A549 (cell line): ENCODE measurements at regions not wholly inside any gene's neighbourhood (a gene's known extent, or its start where the extent isn't known, plus 50 kb on each side); places are given as distances from the start of the nearest gene placed in this dataset.

ENCODE experiments used
- TF ChIP-seq, protein P1 (sequence below): fragments of >200 bp; sonication (Bioruptor Twin); formaldehyde crosslinking; IDR thresholded peaks from 3 replicates; pipeline ENCODE4 v1.5.1; 2016
- TF ChIP-seq, protein P2 (sequence below): fragments of 200-600 bp; sonication (generic); IDR thresholded peaks from 2 replicates; pipeline ENCODE4 v1.6.1; 2016; ENCODE audit warnings: antibody characterized with exemption, mild to moderate bottlenecking, moderate library complexity

DNA sequence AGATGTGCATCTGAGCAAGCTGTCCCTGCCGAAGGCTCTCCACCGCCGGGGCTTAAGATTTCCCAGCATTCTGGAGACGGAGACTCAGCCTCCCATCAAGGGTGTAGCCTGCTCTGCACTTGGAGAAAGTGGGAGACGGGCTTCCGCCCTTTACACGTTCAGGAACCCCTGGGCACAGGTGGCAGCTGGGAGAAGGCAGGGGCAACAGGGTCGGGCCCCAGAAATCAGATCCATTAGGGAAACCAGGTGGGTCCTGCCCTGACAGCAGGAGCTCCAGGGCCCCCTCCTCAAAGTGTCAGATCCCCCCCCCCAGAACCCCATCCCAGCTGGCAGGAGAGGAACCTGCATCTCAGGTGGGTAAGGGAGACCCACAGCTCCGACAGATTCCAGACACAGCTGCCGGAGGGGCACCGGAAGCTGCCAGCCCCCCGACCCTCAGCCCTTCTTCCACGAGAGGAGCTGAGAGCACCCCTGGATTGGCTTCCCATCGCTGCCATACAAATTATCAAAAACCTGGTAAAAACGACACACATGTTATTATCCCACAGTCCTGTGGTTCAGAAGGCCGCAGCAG, 236.6 kb downstream of the NPHP4 start:
- TF ChIP-seq, protein P1, sequence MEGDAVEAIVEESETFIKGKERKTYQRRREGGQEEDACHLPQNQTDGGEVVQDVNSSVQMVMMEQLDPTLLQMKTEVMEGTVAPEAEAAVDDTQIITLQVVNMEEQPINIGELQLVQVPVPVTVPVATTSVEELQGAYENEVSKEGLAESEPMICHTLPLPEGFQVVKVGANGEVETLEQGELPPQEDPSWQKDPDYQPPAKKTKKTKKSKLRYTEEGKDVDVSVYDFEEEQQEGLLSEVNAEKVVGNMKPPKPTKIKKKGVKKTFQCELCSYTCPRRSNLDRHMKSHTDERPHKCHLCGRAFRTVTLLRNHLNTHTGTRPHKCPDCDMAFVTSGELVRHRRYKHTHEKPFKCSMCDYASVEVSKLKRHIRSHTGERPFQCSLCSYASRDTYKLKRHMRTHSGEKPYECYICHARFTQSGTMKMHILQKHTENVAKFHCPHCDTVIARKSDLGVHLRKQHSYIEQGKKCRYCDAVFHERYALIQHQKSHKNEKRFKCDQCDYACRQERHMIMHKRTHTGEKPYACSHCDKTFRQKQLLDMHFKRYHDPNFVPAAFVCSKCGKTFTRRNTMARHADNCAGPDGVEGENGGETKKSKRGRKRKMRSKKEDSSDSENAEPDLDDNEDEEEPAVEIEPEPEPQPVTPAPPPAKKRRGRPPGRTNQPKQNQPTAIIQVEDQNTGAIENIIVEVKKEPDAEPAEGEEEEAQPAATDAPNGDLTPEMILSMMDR = no peak
- TF ChIP-seq, protein P2, sequence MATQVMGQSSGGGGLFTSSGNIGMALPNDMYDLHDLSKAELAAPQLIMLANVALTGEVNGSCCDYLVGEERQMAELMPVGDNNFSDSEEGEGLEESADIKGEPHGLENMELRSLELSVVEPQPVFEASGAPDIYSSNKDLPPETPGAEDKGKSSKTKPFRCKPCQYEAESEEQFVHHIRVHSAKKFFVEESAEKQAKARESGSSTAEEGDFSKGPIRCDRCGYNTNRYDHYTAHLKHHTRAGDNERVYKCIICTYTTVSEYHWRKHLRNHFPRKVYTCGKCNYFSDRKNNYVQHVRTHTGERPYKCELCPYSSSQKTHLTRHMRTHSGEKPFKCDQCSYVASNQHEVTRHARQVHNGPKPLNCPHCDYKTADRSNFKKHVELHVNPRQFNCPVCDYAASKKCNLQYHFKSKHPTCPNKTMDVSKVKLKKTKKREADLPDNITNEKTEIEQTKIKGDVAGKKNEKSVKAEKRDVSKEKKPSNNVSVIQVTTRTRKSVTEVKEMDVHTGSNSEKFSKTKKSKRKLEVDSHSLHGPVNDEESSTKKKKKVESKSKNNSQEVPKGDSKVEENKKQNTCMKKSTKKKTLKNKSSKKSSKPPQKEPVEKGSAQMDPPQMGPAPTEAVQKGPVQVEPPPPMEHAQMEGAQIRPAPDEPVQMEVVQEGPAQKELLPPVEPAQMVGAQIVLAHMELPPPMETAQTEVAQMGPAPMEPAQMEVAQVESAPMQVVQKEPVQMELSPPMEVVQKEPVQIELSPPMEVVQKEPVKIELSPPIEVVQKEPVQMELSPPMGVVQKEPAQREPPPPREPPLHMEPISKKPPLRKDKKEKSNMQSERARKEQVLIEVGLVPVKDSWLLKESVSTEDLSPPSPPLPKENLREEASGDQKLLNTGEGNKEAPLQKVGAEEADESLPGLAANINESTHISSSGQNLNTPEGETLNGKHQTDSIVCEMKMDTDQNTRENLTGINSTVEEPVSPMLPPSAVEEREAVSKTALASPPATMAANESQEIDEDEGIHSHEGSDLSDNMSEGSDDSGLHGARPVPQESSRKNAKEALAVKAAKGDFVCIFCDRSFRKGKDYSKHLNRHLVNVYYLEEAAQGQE = no peak
